ENCODE measurements at regions not wholly inside any gene's neighbourhood (a gene's known extent, or its start where the extent isn't known, plus 50 kb on each side); places are given as distances from the start of the nearest gene placed in this dataset.

DNA sequence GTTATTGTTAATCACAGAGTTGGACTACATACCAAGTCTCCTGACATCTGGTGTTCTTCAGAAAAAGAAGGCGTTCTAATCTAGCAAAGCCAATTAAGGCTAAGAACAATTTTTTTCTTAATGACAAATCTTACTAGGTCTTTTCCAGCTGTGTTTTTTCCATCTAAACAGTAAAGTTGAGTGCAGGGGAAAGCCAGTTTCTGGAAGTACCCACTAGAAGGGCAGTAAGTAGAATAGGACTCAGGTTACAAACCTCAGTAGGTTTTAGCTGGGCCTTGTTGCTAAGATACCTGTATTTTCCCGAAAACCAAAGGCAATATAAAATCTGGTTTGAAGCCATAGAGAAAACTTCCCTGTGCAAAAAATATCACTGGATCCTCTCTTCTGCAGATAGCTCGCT, 351.9 kb downstream of the ETS1 start:
- no peak for ATAC-seq
- no peak for FAIRE-seq
- no peak overlapping the region for H3K27ac ChIP-seq
- H3K9me3 ChIP-seq = no peaks in the 10 kb centered on the region
- H3K4me2 ChIP-seq = no peak overlapping the region
- no peak overlapping the region for H3K4me3 ChIP-seq
- POLR2A ChIA-PET = no interaction called here
- no peak for DNase-seq (ENCODE audit: low read depth in 1 of 2, low spot score in 1 of 2)
- CTCF ChIA-PET = interaction anchor here (1.4 kb wide), 1 partner anchor 63 kb away, joined by 3 read pairs; no protein-coding TSS in a partner anchor
- WGBS (ENCODE audit: missing lambda C conversion rate) = 77% methylated on average over 3 of the region's 3 CpGs
- H3K4me1 ChIP-seq = no peaks in the 10 kb centered on the region
- TF ChIP-seq GATA3 (IDR thresholded peaks at IDR 0.05; ENCODE audit: borderline replicate concordance) (no peak), SMC3 (IDR thresholded peaks at IDR 0.05) (no peak), MAFK (IDR thresholded peaks at IDR 0.05; ENCODE audit: partially characterized antibody) (no peak), CHD2 (IDR thresholded peaks at IDR 0.05; ENCODE audit: low read length, partially characterized antibody) (no peak), HEYL (CRISPR knock-in tag; IDR thresholded peaks at IDR 0.05) (no peak), BHLHE40 (IDR thresholded peaks at IDR 0.05; ENCODE audit: low read depth, low read length) (no peak)

DNA sequence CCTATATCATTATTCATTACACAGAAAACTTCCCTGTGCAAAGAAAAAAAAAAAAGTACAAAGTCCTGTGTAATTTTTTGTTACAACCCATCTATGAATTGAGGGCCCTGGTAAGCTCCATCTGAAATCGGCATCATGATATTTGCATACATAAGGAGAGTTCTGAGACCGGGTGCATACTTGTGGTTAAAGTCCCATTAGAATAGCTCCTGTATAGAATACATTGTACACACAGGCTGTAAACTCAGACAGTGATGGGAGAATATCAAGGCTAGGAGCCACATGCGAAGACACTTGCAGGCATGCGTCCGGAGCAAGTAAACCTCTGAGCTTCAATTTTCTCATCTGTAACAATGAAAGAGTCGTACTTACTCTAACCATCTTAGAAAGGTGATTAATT, 353.2 kb downstream of the ETS1 start:
- DNase-seq (ENCODE audit: low read depth in 1 of 2, low spot score in 1 of 2) (no peak), FAIRE-seq (no peak), ATAC-seq (no peak)
- H3K27ac ChIP-seq = no peak overlapping the region
- ChIA-PET CTCF (no interaction called here), POLR2A (no interaction called here)
- no peaks in the 10 kb centered on the region for H3K9me3 ChIP-seq
- no peak overlapping the region for H3K4me2 ChIP-seq
- H3K4me3 ChIP-seq = no peak overlapping the region
- H3K4me1 ChIP-seq = no peaks in the 10 kb centered on the region
- TF ChIP-seq BHLHE40 (IDR thresholded peaks at IDR 0.05; ENCODE audit: low read depth, low read length) (no peak), CBX2 (IDR thresholded peaks at IDR 0.05; ENCODE audit: borderline replicate concordance, low read depth) (no peak), MYC (IDR thresholded peaks at IDR 0.05; ENCODE audit: borderline replicate concordance, low read length) (no peak)
- 92% methylated on average over 6 of the region's 6 CpGs for WGBS (ENCODE audit: missing lambda C conversion rate)

DNA sequence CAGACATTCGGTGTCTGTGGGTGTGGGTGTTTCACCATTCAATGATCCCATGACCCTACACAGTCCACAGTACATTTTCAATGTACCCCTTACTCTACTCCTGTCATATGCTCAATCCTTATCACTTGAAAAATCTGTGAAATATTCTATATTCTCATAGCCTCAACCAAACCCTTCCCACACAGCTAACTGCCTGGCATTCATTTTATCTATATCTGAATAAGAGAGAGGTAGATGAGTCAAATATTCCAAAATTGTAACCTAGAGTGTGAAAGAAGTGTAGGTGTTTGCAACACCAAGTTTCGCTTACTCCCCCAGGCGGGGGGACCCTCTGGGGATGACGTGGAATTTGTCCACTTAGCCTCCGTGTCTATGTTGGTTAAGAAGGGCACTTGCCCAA, 354.8 kb downstream of the ETS1 start:
- 66% methylated on average over 5 of the region's 5 CpGs for WGBS (ENCODE audit: missing lambda C conversion rate)
- Histone ChIP-seq H3K4me3 (no peak overlapping the region), H3K4me2 (no peak overlapping the region), H3K4me1 (no peaks in the 10 kb centered on the region), H3K27ac (no peak overlapping the region), H3K9me3 (no peaks in the 10 kb centered on the region)
- no peak for FAIRE-seq
- no peak for ATAC-seq
- POLR2A ChIA-PET = no interaction called here
- no peak for DNase-seq (ENCODE audit: low read depth in 1 of 2, low spot score in 1 of 2)
- CTCF ChIA-PET = no interaction called here
- TF ChIP-seq CEBPB (IDR thresholded peaks at IDR 0.05) (no peak), NFE2L2 (conservative IDR thresholded peaks at IDR 0.05; ENCODE audit: low read length) (no peak), MAZ (IDR thresholded peaks at IDR 0.05; ENCODE audit: borderline replicate concordance, low read depth, low read length) (no peak), KDM5A (IDR thresholded peaks at IDR 0.05) (no peak), ZC3H11A (IDR thresholded peaks at IDR 0.05) (no peak), ZNF302 (CRISPR knock-in tag; IDR thresholded peaks at IDR 0.05) (no peak), SMC3 (IDR thresholded peaks at IDR 0.05) (no peak), HOXB5 (CRISPR knock-in tag; IDR thresholded peaks at IDR 0.05) (no peak), EHMT2 (IDR thresholded peaks at IDR 0.05; ENCODE audit: low read depth) (no peak)
- TF ChIP-seq, protein P1, sequence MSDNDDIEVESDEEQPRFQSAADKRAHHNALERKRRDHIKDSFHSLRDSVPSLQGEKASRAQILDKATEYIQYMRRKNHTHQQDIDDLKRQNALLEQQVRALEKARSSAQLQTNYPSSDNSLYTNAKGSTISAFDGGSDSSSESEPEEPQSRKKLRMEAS (IDR thresholded peaks at IDR 0.05) = no peak
- TF ChIP-seq, protein P2, sequence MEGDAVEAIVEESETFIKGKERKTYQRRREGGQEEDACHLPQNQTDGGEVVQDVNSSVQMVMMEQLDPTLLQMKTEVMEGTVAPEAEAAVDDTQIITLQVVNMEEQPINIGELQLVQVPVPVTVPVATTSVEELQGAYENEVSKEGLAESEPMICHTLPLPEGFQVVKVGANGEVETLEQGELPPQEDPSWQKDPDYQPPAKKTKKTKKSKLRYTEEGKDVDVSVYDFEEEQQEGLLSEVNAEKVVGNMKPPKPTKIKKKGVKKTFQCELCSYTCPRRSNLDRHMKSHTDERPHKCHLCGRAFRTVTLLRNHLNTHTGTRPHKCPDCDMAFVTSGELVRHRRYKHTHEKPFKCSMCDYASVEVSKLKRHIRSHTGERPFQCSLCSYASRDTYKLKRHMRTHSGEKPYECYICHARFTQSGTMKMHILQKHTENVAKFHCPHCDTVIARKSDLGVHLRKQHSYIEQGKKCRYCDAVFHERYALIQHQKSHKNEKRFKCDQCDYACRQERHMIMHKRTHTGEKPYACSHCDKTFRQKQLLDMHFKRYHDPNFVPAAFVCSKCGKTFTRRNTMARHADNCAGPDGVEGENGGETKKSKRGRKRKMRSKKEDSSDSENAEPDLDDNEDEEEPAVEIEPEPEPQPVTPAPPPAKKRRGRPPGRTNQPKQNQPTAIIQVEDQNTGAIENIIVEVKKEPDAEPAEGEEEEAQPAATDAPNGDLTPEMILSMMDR (IDR thresholded peaks at IDR 0.05) = no peak
- TF ChIP-seq, protein P3, sequence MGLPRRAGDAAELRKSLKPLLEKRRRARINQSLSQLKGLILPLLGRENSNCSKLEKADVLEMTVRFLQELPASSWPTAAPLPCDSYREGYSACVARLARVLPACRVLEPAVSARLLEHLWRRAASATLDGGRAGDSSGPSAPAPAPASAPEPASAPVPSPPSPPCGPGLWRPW (IDR thresholded peaks at IDR 0.05) = no peak
- TF ChIP-seq, protein P4, sequence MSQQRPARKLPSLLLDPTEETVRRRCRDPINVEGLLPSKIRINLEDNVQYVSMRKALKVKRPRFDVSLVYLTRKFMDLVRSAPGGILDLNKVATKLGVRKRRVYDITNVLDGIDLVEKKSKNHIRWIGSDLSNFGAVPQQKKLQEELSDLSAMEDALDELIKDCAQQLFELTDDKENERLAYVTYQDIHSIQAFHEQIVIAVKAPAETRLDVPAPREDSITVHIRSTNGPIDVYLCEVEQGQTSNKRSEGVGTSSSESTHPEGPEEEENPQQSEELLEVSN (IDR thresholded peaks at IDR 0.05; ENCODE audit: borderline replicate concordance, low read depth) = no peak
- TF ChIP-seq, protein P5, sequence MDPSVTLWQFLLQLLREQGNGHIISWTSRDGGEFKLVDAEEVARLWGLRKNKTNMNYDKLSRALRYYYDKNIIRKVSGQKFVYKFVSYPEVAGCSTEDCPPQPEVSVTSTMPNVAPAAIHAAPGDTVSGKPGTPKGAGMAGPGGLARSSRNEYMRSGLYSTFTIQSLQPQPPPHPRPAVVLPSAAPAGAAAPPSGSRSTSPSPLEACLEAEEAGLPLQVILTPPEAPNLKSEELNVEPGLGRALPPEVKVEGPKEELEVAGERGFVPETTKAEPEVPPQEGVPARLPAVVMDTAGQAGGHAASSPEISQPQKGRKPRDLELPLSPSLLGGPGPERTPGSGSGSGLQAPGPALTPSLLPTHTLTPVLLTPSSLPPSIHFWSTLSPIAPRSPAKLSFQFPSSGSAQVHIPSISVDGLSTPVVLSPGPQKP (IDR thresholded peaks at IDR 0.05; ENCODE audit: low read depth, low read length) = no peak
